ENCODE measurements at regions not wholly inside any gene's neighbourhood (a gene's known extent, or its start where the extent isn't known, plus 50 kb on each side); places are given as distances from the start of the nearest gene placed in this dataset.

DNA sequence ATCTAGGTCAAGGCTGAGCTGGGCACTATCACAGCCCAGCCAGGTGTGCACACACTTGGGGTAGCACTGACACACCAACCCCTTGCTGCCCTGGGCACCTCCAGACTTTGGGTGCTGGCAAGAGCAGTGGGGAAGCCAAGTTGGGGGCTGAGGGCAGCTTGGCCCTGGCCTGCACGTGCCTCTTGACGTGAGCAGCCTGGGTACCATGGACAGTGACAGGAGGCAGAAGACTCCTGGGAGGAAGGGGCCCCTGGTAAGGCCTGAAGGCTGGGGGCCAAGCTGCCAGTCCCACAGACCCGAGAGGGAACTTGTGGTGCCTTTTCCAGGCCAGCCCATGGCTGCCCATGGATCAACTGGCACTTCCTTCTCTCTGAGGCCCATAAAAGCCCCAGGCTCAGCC lies 124.1 kb upstream of the SFSWAP start:
- Histone ChIP-seq H3K79me2 (ENCODE audit: insufficient read depth, low read length) (no peaks in the 10 kb centered on the region), H3K36me3 (ENCODE audit: insufficient read depth, low read length) (no peaks in the 10 kb centered on the region), H3K9me3 (ENCODE audit: low read depth, low read length) (no peaks in the 10 kb centered on the region), H3K4me2 (ENCODE audit: insufficient read depth, low read length) (no peak overlapping the region), H3K27ac (ENCODE audit: low read depth, low read length) (no peak overlapping the region), H3K4me1 (ENCODE audit: insufficient read depth, low read length) (no peaks in the 10 kb centered on the region), H3K4me3 (ENCODE audit: insufficient read depth, low read length) (no peak overlapping the region), H4K20me1 (ENCODE audit: insufficient read depth, low read length) (no peaks in the 10 kb centered on the region), H3K27me3 (ENCODE audit: insufficient read depth, low read length) (no peaks in the 10 kb centered on the region), H2AFZ (ENCODE audit: low read length) (no peak overlapping the region)
- DNase-seq (ENCODE audit: insufficient read length, low spot score, missing footprints): peak; percentile 4
- TF ChIP-seq, protein P1, sequence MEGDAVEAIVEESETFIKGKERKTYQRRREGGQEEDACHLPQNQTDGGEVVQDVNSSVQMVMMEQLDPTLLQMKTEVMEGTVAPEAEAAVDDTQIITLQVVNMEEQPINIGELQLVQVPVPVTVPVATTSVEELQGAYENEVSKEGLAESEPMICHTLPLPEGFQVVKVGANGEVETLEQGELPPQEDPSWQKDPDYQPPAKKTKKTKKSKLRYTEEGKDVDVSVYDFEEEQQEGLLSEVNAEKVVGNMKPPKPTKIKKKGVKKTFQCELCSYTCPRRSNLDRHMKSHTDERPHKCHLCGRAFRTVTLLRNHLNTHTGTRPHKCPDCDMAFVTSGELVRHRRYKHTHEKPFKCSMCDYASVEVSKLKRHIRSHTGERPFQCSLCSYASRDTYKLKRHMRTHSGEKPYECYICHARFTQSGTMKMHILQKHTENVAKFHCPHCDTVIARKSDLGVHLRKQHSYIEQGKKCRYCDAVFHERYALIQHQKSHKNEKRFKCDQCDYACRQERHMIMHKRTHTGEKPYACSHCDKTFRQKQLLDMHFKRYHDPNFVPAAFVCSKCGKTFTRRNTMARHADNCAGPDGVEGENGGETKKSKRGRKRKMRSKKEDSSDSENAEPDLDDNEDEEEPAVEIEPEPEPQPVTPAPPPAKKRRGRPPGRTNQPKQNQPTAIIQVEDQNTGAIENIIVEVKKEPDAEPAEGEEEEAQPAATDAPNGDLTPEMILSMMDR (IDR thresholded peaks at IDR 0.05; ENCODE audit: extremely low read depth, low read depth, low read length): no peak

- H3K4me1 ChIP-seq (ENCODE audit: insufficient read depth, low read length): no peaks in the 10 kb centered on the region
- TF ChIP-seq, protein P1 (IDR thresholded peaks at IDR 0.05; ENCODE audit: extremely low read depth, low read depth, low read length): no peak
- no peaks in the 10 kb centered on the region for H3K27me3 ChIP-seq (ENCODE audit: insufficient read depth, low read length)
- H2AFZ ChIP-seq (ENCODE audit: low read length): no peak overlapping the region
- H4K20me1 ChIP-seq (ENCODE audit: insufficient read depth, low read length): no peaks in the 10 kb centered on the region
- H3K9me3 ChIP-seq (ENCODE audit: low read depth, low read length): no peaks in the 10 kb centered on the region
- no peak overlapping the region for H3K27ac ChIP-seq (ENCODE audit: low read depth, low read length)
- H3K79me2 ChIP-seq (ENCODE audit: insufficient read depth, low read length): no peaks in the 10 kb centered on the region
- H3K4me2 ChIP-seq (ENCODE audit: insufficient read depth, low read length): no peak overlapping the region
- no peaks in the 10 kb centered on the region for H3K36me3 ChIP-seq (ENCODE audit: insufficient read depth, low read length)
- DNase-seq (ENCODE audit: insufficient read length, low spot score, missing footprints): no peak
- no peak overlapping the region for H3K4me3 ChIP-seq (ENCODE audit: insufficient read depth, low read length)
Observed at GRCh38 chr12:131587565-131587964, 123.3 kb upstream of the SFSWAP start.

GRCh38 chr12:131589221-131589897 lies 121.5 kb upstream of the SFSWAP start:
- TF ChIP-seq, protein P1 (IDR thresholded peaks at IDR 0.05; ENCODE audit: extremely low read depth, low read depth, low read length): no peak

DNA sequence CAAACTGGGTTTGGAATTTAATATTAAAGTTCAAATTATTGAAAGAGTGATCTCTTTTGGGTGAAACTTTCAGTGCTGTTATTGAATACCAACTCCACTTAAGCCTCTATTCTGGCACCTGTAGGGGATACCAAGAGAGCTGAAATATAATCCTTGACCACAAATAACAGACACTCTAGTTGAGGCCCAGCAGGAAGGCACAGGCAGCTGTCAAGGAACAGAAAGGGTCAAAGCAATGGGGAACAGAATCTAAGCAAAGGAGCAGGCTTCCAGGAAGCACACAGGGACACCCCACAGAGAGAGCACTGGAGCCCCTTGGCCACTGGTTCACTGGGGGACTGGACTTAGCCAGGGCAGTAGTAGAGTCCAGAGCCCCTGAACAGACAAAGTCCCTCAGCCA lies 120.9 kb upstream of the SFSWAP start:
- H3K4me1 ChIP-seq (ENCODE audit: insufficient read depth, low read length): no peaks in the 10 kb centered on the region
- H3K4me3 ChIP-seq (ENCODE audit: insufficient read depth, low read length): no peak overlapping the region
- no peaks in the 10 kb centered on the region for H4K20me1 ChIP-seq (ENCODE audit: insufficient read depth, low read length)
- TF ChIP-seq, protein P1 (IDR thresholded peaks at IDR 0.05; ENCODE audit: extremely low read depth, low read depth, low read length): no peak
- H3K36me3 ChIP-seq (ENCODE audit: insufficient read depth, low read length): no peaks in the 10 kb centered on the region
- no peaks in the 10 kb centered on the region for H3K79me2 ChIP-seq (ENCODE audit: insufficient read depth, low read length)
- no peak overlapping the region for H3K4me2 ChIP-seq (ENCODE audit: insufficient read depth, low read length)
- H2AFZ ChIP-seq (ENCODE audit: low read length): no peak overlapping the region
- no peaks in the 10 kb centered on the region for H3K9me3 ChIP-seq (ENCODE audit: low read depth, low read length)
- H3K27ac ChIP-seq (ENCODE audit: low read depth, low read length): no peak overlapping the region
- H3K27me3 ChIP-seq (ENCODE audit: insufficient read depth, low read length): no peaks in the 10 kb centered on the region
- DNase-seq (ENCODE audit: insufficient read length, low spot score, missing footprints): peak; percentile 63

More at GRCh38 chr12:131589221-131589897, 121.5 kb upstream of the SFSWAP start:
- no peak overlapping the region for H3K4me2 ChIP-seq (ENCODE audit: insufficient read depth, low read length)
- no peaks in the 10 kb centered on the region for H3K27me3 ChIP-seq (ENCODE audit: insufficient read depth, low read length)
- H3K4me1 ChIP-seq (ENCODE audit: insufficient read depth, low read length): no peaks in the 10 kb centered on the region
- H4K20me1 ChIP-seq (ENCODE audit: insufficient read depth, low read length): no peaks in the 10 kb centered on the region
- H3K9me3 ChIP-seq (ENCODE audit: low read depth, low read length): no peaks in the 10 kb centered on the region
- no peaks in the 10 kb centered on the region for H3K36me3 ChIP-seq (ENCODE audit: insufficient read depth, low read length)
- no peak overlapping the region for H3K4me3 ChIP-seq (ENCODE audit: insufficient read depth, low read length)
- no peak overlapping the region for H3K27ac ChIP-seq (ENCODE audit: low read depth, low read length)
- no peaks in the 10 kb centered on the region for H3K79me2 ChIP-seq (ENCODE audit: insufficient read depth, low read length)
- peak; percentile 19 for DNase-seq (ENCODE audit: insufficient read length, low spot score, missing footprints)
- no peak overlapping the region for H2AFZ ChIP-seq (ENCODE audit: low read length)

All from osteoblast (primary cell).